ENCODE measurements at regions not wholly inside any gene's neighbourhood (a gene's known extent, or its start where the extent isn't known, plus 50 kb on each side); places are given as distances from the start of the nearest gene placed in this dataset.

- no peak for TF ChIP-seq CTCF (IDR thresholded peaks at IDR 0.05; ENCODE audit: control insufficient read depth, insufficient read depth, low read depth, low read length, missing control alignments)
- no peak overlapping the region for H3K4me3 ChIP-seq (ENCODE audit: control insufficient read depth, low read depth, low read length)
- no peak for DNase-seq (ENCODE audit: low read depth)
Measured at GRCh38 chr12:66740732-66741131, 61.9 kb upstream of the GRIP1 start.

- DNase-seq (ENCODE audit: low read depth): no peak
- H3K4me3 ChIP-seq (ENCODE audit: control insufficient read depth, low read depth, low read length): no peak overlapping the region
- no peak for TF ChIP-seq CTCF (IDR thresholded peaks at IDR 0.05; ENCODE audit: control insufficient read depth, insufficient read depth, low read depth, low read length, missing control alignments)
Measured at GRCh38 chr12:66741919-66742318, 63.0 kb upstream of the GRIP1 start.

GRCh38 chr12:66742508-66743367 is 63.9 kb upstream of the GRIP1 start:
- DNase-seq (ENCODE audit: low read depth): no peak
- no peak for TF ChIP-seq CTCF (IDR thresholded peaks at IDR 0.05; ENCODE audit: control insufficient read depth, insufficient read depth, low read depth, low read length, missing control alignments)
- H3K4me3 ChIP-seq (ENCODE audit: control insufficient read depth, low read depth, low read length): no peak overlapping the region

- H3K4me3 ChIP-seq (ENCODE audit: control insufficient read depth, low read depth, low read length): no peak overlapping the region
- DNase-seq (ENCODE audit: low read depth): no peak
- TF ChIP-seq CTCF (IDR thresholded peaks at IDR 0.05; ENCODE audit: control insufficient read depth, insufficient read depth, low read depth, low read length, missing control alignments): no peak
Measured at GRCh38 chr12:66744461-66744860, 65.6 kb upstream of the GRIP1 start.

GRCh38 chr12:66744956-66745383 is 66.1 kb upstream of the GRIP1 start:
- no peak for TF ChIP-seq CTCF (IDR thresholded peaks at IDR 0.05; ENCODE audit: control insufficient read depth, insufficient read depth, low read depth, low read length, missing control alignments)
- no peak overlapping the region for H3K4me3 ChIP-seq (ENCODE audit: control insufficient read depth, low read depth, low read length)
- DNase-seq (ENCODE audit: low read depth): no peak

- no peak for TF ChIP-seq CTCF (IDR thresholded peaks at IDR 0.05; ENCODE audit: control insufficient read depth, insufficient read depth, low read depth, low read length, missing control alignments)
- no peak overlapping the region for H3K4me3 ChIP-seq (ENCODE audit: control insufficient read depth, low read depth, low read length)
- no peak for DNase-seq (ENCODE audit: low read depth)
Measured at GRCh38 chr12:66746489-66747201, 67.8 kb upstream of the GRIP1 start.

Measured in AG09309 (cell line).